GM12865 (cell line): ENCODE measurements at regions not wholly inside any gene's neighbourhood (a gene's known extent, or its start where the extent isn't known, plus 50 kb on each side); places are given as distances from the start of the nearest gene placed in this dataset.

ENCODE experiments used
- DNase-seq: peaks from one replicate; pipeline ENCODE4 v3.0.0; 2010; ENCODE audit warnings: low read depth
- H3K4me3 ChIP-seq: 2 replicates; pipeline ENCODE4 v1.5.1; 2011; ENCODE audit warnings: mild to moderate bottlenecking, low read depth, low read length, control low read depth
- CTCF ChIP-seq: IDR thresholded peaks from 2 replicates; pipeline ENCODE4 v1.5.1; 2011; ENCODE audit warnings: low read length, control low read depth, low read depth, inconsistent platforms; ENCODE audit not compliant: insufficient read depth; ENCODE audit errors: missing control alignments

GRCh38 chr11:92397221-92397755 lies 172.7 kb downstream of the FAT3 start:
- no peak overlapping the region for H3K4me3 ChIP-seq
- no peak for TF ChIP-seq CTCF
- no peak for DNase-seq

- H3K4me3 ChIP-seq, result no peak overlapping the region
- TF ChIP-seq CTCF, result no peak
- DNase-seq, result no peak
Measured at GRCh38 chr11:92399705-92400104, 175.1 kb downstream of the FAT3 start.

GRCh38 chr11:92401520-92401919 lies 176.9 kb downstream of the FAT3 start:
- H3K4me3 ChIP-seq, result no peak overlapping the region
- DNase-seq, result no peak
- TF ChIP-seq CTCF, result no peak

GRCh38 chr11:92406472-92406871 lies 181.9 kb downstream of the FAT3 start:
- no peak overlapping the region for H3K4me3 ChIP-seq
- no peak for DNase-seq
- TF ChIP-seq CTCF, result no peak

GRCh38 chr11:92409355-92409754 lies 184.7 kb downstream of the FAT3 start:
- DNase-seq, result no peak
- H3K4me3 ChIP-seq, result no peak overlapping the region
- TF ChIP-seq CTCF, result no peak

GRCh38 chr11:92409956-92410355 lies 185.3 kb downstream of the FAT3 start:
- DNase-seq, result no peak
- TF ChIP-seq CTCF, result no peak

GRCh38 chr11:92410526-92410925 lies 185.9 kb downstream of the FAT3 start:
- TF ChIP-seq CTCF, result no peak

More at GRCh38 chr11:92409956-92410355, 185.3 kb downstream of the FAT3 start:
- no peak overlapping the region for H3K4me3 ChIP-seq

More at GRCh38 chr11:92410526-92410925, 185.9 kb downstream of the FAT3 start:
- no peak for DNase-seq
- H3K4me3 ChIP-seq, result no peak overlapping the region
